Keratinocyte (primary cell): ENCODE measurements at regions not wholly inside any gene's neighbourhood (a gene's known extent, or its start where the extent isn't known, plus 50 kb on each side); places are given as distances from the start of the nearest gene placed in this dataset.

Experiments used
- EZH2 ChIP-seq: IDR thresholded peaks from one replicate; pipeline ENCODE4 v1.6.1; 2012; ENCODE audit warnings: inconsistent platforms, mild to moderate bottlenecking, low read length, moderate library complexity
- TF ChIP-seq, protein P1 (sequence below), 3 experiments: IDR thresholded peaks in 1 of 3; conservative IDR thresholded peaks in 1 of 3; optimal IDR thresholded peaks in 1 of 3; 2 replicates in 2 of 3; 3 replicates in 1 of 3; pipeline versions ENCODE3 to v1.5.1; 2011; ENCODE audit warnings: low read length in 3 of 3, mild to moderate bottlenecking in 3 of 3, moderate library complexity in 2 of 3, control low read depth in 1 of 3, inconsistent platforms in 1 of 3; ENCODE audit not compliant: insufficient read depth in 2 of 3; ENCODE audit errors: extremely low read depth in 1 of 3

DNA sequence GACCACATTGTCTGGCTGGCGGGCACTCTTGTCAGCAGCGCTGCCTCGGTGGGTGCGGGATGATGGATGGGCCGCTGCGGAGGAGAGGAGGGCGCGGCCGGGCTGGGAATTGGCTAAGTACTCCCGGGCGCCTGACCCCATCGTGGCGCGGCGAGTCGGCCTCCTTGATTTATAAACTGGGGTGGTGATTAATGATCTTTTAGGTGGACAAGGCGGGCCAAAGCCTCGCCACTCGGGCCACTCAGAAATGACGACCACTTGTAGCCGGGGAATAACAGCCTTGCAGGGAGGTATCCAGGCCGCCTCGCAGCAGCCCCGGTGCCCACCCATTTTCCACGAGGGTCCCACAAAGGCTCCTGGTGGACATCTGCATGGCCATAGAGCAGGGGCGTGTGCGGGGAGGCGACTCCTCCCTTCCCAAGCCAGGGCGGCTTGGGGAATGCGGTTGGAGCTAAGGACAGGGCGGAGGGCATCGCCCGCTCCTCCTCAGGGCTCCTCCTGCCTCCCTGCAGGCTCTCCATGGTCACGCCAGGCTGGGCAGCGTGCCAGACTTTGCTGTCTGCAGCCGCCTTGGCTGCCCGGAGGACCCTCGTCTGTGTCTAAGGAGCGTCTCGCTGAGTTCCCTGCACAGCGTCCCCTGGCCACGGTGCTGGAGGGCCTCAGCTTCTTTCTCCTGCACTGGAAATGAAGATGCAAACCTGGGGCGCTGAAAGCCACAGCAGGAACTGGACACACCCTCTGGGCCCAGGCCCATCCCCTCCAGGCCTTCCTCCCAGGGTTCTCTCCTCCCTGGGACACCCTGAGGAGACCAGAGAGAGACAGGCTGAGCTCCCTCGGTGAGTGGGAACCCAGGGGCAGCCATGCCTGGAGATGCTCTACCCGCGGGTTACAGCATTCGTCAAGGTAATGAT lies 287.4 kb upstream of the IRX4 start:
- TF ChIP-seq, protein P1, sequence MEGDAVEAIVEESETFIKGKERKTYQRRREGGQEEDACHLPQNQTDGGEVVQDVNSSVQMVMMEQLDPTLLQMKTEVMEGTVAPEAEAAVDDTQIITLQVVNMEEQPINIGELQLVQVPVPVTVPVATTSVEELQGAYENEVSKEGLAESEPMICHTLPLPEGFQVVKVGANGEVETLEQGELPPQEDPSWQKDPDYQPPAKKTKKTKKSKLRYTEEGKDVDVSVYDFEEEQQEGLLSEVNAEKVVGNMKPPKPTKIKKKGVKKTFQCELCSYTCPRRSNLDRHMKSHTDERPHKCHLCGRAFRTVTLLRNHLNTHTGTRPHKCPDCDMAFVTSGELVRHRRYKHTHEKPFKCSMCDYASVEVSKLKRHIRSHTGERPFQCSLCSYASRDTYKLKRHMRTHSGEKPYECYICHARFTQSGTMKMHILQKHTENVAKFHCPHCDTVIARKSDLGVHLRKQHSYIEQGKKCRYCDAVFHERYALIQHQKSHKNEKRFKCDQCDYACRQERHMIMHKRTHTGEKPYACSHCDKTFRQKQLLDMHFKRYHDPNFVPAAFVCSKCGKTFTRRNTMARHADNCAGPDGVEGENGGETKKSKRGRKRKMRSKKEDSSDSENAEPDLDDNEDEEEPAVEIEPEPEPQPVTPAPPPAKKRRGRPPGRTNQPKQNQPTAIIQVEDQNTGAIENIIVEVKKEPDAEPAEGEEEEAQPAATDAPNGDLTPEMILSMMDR (optimal IDR thresholded peaks at IDR 0.05 in 1 of 3, IDR thresholded peaks at IDR 0.05 in 1 of 3, conservative IDR thresholded peaks at IDR 0.05 in 1 of 3; ENCODE audit: extremely low read depth in 1 of 3, insufficient read depth in 2 of 3, low read length in 3 of 3) = no peak
- TF ChIP-seq EZH2 = no peak
